ENCODE measurements at regions not wholly inside any gene's neighbourhood (a gene's known extent, or its start where the extent isn't known, plus 50 kb on each side); places are given as distances from the start of the nearest gene placed in this dataset.

GRCh38 chr6:114874410-114874809, 531.6 kb upstream of the HS3ST5 start:
- TF ChIP-seq CTCF (IDR thresholded peaks at IDR 0.05) (no peak), EZH2 (IDR thresholded peaks at IDR 0.05) (no peak)

Data from neural progenitor cell (in vitro differentiated cells).